ENCODE measurements at regions not wholly inside any gene's neighbourhood (a gene's known extent, or its start where the extent isn't known, plus 50 kb on each side); places are given as distances from the start of the nearest gene placed in this dataset.

DNA sequence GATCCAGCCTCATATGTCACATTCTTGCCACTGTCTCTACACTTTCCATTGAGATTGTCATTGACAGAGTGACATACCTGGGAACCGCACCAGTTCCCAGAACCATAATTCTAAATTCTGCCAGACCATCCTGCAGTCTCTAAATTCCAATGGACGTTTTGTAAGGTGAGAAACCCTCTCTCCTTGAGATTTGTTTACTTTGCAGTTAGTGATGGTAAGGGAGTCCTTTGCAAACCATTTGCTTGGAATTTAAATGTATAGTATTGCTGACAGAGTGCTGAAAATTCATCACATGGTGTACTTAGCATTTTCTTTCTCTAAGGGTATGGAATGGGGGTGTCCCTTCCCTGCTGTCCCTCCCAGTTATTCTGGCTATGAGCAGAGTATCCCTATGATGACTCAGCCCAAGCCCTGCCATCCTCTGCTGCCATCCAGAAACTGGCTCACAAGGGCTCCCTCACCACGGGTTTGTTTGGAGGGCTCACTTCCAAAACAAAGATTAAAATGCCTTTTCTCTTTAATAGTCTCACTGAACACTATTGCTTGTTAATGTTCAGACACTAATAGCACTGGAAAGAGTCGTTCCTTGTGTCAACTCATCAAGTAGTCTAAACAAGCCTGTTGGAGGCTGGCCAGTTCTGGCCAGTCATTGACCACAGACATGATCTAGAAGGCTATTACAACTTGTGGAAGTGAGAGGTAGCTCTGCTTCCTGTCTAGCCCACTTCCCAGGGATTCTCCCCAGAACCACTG, 129.0 kb upstream of the HMGA2 start:
- DNase-seq (ENCODE audit: low read depth) = peak; percentile 98
- H3K4me3 ChIP-seq (ENCODE audit: low read depth, low read length) = no peak overlapping the region
- TF ChIP-seq, protein P1, sequence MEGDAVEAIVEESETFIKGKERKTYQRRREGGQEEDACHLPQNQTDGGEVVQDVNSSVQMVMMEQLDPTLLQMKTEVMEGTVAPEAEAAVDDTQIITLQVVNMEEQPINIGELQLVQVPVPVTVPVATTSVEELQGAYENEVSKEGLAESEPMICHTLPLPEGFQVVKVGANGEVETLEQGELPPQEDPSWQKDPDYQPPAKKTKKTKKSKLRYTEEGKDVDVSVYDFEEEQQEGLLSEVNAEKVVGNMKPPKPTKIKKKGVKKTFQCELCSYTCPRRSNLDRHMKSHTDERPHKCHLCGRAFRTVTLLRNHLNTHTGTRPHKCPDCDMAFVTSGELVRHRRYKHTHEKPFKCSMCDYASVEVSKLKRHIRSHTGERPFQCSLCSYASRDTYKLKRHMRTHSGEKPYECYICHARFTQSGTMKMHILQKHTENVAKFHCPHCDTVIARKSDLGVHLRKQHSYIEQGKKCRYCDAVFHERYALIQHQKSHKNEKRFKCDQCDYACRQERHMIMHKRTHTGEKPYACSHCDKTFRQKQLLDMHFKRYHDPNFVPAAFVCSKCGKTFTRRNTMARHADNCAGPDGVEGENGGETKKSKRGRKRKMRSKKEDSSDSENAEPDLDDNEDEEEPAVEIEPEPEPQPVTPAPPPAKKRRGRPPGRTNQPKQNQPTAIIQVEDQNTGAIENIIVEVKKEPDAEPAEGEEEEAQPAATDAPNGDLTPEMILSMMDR (conservative IDR thresholded peaks at IDR 0.05; ENCODE audit: low read depth, low read length) = no peak

DNA sequence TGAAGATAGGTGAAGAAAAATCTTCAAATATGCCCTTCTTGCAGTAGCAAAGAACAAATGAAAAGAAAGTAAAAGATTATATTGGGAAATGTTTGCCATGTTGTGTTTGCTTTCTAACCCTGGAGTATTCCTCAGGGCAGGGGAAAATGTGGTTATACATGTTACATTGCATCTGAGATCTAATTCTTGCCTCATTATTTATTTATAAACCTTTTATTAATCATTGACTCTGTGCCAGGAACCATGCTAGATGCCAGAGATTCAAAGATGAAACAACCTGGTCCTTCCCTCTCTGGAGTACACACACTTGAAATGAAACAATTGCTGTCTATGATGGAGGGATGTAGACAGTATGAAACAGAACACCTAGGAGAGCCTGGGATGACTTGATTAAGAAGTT, 128.1 kb upstream of the HMGA2 start:
- TF ChIP-seq, protein P1 (conservative IDR thresholded peaks at IDR 0.05; ENCODE audit: low read depth, low read length) = no peak
- no peak overlapping the region for H3K4me3 ChIP-seq (ENCODE audit: low read depth, low read length)
- DNase-seq (ENCODE audit: low read depth) = peak; percentile 35

DNA sequence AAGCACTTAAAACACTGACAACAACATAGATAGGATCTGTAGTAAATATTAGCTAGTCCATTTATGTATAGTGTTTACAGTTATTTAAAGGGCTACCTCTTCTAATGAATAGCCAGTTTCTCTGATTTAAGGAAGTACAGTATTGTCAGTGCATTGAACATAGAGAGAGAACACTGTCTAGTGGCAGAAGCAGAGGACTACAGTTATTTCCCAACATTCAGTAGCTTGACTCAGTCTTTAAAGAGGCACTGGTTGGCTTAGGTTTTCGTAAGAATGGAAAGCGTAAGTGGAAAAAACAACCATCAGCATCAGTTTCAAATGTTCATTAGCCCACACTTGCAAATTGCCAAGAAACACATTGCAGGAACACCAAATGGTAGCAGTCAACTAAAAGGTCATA, 125.0 kb upstream of the HMGA2 start:
- DNase-seq (ENCODE audit: low read depth) = peak; percentile 85
- TF ChIP-seq, protein P1 (conservative IDR thresholded peaks at IDR 0.05; ENCODE audit: low read depth, low read length) = peak; percentile 70
- H3K4me3 ChIP-seq (ENCODE audit: low read depth, low read length) = no peak overlapping the region

DNA sequence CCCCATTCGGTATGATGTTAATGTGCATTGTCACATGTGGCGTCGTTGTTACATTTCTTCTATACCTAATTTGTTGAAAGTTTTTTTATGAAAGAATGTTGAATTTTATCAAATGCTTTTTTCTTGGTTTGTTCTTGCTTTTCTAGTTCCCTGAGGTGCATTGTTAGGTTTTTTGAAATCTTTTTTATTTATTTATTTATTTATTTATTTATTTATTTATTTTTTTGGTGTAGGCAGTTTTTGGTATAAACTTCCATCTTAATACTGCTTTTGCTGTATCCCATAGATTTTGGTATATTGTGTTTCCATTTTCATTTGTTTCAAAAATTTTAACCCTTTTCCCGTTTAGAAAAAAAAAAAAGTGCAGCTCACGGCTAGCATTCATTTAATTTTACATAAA, 121.1 kb upstream of the HMGA2 start:
- TF ChIP-seq, protein P1 (conservative IDR thresholded peaks at IDR 0.05; ENCODE audit: low read depth, low read length) = no peak
- no peak for DNase-seq (ENCODE audit: low read depth)
- H3K4me3 ChIP-seq (ENCODE audit: low read depth, low read length) = no peak overlapping the region

DNA sequence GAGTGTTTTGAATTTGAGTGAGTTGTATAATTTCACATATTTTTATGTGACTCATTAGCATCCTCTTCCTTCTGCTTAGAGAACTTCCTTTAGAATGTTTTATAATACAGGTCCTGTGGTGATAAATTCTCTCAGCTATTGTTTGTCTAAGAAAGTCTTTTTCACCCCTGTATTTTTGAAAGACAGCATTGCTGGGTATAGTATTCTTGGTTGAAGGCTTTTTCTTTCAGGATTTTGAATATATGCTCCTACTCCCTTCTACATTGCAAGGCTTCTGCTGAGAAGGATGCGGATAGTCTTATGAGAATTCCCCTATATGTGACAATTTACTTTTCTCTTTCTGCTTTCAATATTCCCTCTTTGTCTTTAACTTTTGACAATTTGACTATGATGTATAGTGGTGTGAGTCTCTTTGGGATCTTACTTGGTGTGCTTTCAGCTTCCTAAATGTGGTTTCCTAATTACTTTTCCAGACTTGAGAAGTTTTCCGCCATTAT, 118.9 kb upstream of the HMGA2 start:
- no peak overlapping the region for H3K4me3 ChIP-seq (ENCODE audit: low read depth, low read length)
- TF ChIP-seq, protein P1 (conservative IDR thresholded peaks at IDR 0.05; ENCODE audit: low read depth, low read length) = no peak
- DNase-seq (ENCODE audit: low read depth) = no peak

DNA sequence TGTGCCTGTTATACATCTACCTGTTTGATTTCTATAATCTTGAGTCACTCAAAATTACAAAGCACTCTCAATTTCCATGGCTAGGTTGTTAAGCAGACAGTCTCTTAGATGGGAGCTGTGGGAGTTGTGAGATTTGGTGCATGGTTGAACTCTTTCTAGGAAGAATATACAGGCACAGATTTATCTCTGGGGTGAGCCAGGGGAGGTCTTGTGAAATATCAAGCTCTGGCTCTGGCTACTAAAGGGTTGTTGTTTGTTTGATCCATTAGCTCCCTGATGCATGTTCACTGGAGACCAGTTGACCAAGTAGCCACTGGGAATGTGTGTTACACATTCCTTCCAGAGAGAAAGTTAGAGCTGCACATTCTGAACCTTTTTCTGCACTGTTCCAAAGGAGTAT, 117.2 kb upstream of the HMGA2 start:
- TF ChIP-seq, protein P1 (conservative IDR thresholded peaks at IDR 0.05; ENCODE audit: low read depth, low read length) = no peak
- no peak overlapping the region for H3K4me3 ChIP-seq (ENCODE audit: low read depth, low read length)
- DNase-seq (ENCODE audit: low read depth) = no peak
